Activated gamma-delta T cell treated with Interleukin-2 at 50 U/mL for 16 hours (primary cell): ENCODE measurements at regions not wholly inside any gene's neighbourhood (a gene's known extent, or its start where the extent isn't known, plus 50 kb on each side); places are given as distances from the start of the nearest gene placed in this dataset.

Experiments
- DNase-seq: peaks from one replicate; pipeline ENCODE4 v3.0.0-alpha.2; 2020

DNA sequence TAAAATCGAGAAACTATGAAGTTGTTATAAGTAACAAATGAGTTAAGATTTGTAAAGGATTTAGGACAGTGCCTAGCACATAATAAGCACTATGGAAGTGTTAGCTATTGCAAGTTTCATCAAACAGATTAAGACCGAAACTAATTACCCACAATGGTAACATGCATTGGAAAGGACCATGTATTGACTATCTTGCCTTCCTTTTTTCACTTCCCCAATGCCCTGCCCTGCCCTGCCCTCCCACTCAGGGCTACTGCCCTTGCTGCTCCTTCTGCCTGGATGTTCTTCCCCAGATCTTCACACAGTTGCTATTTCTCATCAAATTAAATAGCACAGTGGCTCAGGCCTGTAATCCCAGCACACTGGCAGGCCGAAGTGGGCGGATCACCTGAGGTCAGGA lies 202.1 kb upstream of the PSMD7 start:
- no peak for DNase-seq

DNA sequence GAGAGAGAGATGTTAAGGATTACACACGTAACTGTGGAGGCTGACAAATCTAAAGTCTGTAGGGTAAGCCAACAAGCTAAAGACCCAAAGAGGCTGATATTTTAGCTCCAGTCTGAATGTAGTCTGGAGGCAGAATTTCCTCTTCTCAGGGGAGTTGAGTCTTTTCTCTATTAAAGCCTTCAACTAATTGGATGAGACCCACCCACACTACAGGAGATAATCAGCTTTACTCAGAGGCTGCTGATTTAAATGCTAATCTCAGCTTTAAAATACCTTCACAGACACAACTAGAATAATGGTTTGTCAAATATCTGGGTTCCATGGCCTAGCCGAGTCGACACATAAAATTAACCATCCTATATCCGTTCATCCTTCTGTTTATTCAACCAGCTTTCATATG lies 204.3 kb upstream of the PSMD7 start:
- DNase-seq = no peak

DNA sequence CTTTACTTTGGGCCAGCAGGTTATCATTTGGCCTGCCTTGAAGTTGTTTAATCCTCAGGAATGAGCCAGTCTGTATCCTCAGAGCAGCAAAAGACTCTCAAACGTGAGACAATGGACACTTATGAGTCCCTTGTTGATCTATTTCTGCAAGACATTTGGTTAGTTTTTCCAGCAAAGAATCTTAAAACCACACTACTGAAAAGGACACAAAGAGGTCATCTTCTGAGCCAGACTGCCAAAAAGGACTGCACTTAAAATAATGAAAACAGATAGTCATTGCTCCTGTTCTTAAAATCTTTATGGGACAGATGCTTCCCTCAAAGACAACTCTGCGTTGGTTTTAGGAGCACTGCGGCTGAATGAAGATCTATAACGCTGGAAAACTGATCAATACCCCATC lies 205.7 kb upstream of the PSMD7 start:
- DNase-seq = no peak

DNA sequence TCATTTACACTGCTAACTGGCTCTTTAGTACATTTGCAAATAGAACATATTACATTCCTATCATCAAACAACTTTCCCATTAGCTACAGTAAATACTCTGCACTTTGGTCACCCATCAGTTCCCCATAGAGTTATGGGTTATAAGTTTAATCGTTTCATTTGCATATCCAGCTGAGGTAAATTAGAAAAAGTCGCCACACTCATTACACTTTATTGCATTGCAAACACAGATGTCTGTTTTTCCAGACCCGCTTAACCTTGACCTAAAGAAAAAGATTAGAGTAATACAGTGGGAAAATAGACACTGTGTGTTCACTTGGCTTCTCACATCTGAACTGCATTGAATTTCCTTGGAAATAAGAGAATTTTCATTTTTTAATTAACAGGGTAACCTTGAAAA lies 213.1 kb upstream of the PSMD7 start:
- no peak for DNase-seq

DNA sequence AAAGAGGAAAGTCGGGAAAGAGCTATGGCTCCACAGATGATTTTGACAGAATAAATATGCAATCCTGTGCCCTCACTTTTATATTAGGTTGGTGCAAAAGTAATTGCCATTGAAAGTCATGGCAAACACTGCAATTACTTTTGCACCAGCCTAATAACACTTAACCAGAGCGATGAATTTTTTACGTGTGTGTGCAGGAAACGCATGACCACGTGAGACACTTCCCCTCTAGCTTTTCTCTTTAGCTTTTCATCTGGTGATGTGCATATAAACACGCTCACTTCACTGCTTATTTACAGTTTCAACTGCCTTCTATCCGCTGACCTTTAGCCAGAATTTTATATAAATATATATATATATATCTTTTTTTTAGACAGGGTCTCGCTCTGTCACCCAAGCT lies 216.3 kb upstream of the PSMD7 start:
- DNase-seq = no peak

DNA sequence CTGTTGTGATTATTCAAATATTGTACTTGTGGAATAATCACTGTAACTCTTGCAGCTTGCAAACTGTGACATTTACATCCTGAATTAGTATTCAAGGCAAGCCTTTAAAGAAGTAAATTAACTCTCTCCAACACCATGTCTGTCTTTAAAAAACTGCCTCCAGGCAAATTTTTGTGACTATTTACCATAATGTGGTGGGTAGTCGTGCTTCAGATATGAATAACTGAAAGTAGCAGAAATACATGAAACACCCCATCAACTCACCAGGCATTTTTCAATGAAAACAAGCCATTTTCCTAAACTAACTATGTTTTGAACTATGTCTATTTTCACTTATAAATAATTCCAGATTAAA lies 217.4 kb upstream of the PSMD7 start:
- no peak for DNase-seq

DNA sequence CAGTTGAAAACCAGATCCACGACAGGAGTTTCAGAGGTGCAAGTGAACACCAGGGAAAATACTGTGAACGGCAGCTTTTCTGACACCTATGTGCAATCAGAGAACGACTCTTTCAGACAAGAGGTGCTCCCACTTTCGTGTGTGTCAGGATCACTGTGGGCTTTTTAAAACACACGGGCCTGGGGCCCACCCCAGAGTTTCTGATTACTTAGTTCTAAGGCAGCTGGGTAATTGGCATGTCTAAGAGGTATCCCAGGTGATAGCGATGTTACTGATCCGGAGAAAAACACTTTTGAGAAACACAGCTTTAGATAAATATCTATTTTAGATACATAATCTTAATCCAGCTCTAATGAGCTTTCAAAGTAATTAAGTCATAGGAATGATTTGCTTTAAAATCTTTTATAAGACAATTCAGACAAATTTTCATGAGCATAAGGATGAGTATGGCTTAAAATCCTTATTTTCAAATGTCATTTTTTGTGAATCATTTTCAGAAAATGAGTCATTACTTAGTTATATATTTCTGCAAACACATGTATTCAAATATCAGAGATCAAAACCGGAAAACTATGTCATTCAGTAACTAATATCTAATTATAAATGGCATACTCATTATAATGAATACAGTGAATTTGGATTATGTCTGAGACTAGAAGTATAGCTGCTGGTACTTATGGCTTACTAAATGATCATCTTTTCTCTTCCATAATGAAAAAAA lies 217.9 kb upstream of the PSMD7 start:
- DNase-seq = no peak

DNA sequence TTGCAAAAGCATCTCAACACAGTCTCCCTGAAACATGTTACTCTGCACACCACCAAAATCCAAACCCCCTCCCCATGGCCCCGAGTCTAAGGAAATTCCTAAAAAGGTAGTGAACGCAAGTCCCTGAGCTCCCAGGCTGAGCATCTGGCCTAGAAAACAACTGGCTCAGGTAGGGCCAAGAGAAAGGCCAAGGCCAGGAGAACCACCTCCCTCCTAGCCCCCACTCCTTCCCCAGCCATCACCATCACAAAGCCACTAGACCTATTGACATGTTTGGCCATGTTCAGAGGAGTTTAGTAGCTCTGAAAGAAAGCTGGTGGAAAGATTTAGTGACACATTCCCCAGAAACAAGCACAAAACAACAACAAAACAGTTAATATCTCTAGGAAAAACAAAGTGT lies 220.0 kb upstream of the PSMD7 start:
- no peak for DNase-seq

DNA sequence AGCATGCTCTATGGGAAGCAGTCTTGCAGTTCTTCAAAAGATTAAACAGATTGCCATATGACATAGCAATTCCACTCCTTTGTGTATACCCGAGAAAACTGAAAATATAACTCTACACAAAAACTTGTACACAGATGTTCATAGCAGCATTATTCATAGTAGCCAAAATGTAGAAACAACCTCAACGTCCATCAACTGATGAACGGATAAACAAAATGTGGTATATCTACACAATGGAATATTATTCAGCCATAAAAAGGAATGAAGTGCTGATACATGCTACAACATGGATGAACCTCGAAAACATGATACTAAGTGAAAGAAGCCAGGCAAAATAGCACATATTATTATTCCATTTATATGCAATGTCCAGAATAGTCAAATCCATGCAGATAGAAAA lies 221.2 kb upstream of the PSMD7 start:
- DNase-seq = no peak

DNA sequence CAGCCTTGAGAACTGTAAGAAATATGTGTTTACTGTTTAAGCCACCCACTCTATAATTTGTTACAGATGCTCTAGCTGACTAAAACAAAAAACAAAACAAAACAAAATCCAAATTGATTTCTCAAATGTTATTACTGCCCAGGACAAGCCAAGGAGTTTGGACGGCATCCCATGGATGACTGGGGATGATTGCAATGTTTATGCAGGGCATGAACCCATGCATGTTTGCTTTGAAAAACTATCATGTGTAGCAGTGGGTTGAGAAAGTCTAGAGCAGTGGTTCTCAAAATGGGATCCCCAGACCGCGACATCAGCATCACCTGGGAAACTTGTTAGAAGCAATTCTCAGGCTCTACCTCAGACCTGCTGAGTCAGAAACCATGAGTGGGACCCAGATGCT lies 223.2 kb upstream of the PSMD7 start:
- no peak for DNase-seq

DNA sequence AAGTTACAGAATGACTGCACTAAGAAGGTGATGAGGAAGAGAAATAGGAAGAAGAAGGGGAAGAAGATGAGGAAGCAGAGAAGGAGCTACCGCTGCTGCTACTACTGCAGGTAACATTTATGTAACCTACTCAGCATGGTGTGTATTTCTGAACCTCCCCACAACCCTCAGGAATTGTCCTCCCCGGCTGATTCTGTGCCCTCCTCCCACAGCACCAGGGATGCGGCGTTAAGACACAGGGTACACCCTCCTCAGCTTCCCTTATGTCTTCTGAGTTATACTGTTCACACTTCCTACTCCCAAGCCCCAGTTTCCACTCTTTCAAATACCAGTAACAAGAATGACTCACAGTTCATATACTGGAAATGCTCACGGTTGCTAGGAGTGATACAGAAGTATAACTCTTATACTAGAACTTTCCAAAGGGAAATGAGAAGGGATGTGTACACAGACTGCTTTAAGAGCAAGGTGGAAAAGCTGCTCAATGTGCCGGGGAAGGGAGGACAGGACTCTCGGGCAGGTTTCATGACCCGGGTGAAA lies 224.5 kb upstream of the PSMD7 start:
- no peak for DNase-seq

DNA sequence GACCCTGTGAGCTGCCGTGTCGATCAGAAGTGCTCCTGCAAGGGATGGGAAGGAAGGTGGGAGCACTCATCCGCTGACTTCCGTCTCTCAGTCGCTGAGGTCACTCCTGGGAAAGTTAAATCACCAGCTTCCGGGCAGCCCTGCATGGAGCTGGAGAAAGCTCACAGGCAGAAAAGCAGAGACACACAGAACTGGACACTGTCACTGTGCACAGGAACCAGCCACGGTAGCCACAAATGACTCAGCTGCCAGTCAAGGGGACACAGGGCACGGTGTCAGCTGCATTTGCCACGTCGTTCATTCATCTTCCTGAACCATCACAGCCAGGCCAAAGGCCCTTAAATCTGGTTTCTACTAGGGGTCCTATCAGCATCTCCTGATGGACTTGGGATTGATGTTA lies 226.4 kb upstream of the PSMD7 start:
- DNase-seq = no peak

DNA sequence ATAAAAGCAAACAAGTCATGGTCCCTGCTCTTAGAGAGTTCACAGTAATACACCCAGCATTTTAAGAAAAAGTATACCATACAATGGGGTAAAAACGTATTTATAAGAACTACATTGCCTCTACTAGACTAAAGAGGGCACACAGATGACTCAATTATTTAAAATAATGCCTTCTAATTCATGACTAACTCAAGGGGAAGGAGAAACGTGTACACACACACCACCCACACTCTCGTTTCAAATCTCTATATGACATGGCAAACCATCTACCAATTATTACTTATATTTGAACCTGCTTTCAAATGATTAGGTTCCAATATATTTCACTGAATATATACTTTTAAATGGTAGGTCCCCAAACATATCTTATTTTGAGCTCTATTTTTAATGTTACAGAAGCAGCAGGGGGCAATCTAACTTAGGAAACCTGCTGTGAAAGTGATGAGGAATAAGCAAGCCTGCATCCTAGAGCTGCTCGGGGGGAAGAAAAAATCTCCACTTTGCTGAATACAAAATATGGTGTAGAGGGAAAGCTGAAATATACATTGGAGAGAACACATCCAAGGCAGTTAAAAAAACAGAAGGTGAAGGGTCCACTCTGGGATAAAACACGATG lies 232.4 kb upstream of the PSMD7 start:
- no peak for DNase-seq

DNA sequence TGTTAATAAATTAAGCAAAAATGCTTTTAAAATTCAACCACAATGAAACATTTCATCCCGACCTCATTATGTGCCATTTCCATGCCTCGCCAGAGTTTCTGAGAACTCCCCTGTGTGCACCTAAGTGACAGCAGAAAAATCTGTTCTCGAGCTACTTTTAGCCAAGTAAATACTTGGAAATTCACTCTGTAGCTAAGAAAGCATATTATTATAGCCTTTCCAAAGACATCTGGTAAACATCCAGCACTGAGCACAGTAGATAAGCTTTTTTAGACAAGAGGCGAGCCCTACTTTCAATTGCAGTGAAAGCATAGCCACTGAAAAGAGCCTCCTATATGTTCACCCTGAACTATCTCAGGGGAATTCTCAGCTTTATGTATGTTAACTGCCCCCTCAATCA lies 242.8 kb upstream of the PSMD7 start:
- DNase-seq = no peak

DNA sequence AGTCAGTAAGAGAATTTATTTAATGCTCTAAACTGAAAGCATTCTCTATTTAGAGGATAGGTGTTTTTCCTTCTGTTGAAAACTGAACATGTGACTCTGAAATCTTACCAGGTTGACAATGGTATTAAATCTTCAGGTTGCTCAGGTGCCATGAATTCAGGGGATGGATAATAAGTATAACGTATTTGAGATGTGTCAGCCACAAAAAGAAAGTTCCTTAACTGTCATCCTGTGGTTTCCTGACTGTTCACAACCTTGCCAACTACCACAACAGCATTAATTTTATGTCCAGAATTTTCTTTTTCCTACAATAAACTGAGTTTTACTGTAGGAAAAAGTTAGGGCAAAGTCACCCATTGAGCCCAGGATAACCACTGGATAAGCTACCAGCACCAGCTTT lies 243.3 kb upstream of the PSMD7 start:
- no peak for DNase-seq

DNA sequence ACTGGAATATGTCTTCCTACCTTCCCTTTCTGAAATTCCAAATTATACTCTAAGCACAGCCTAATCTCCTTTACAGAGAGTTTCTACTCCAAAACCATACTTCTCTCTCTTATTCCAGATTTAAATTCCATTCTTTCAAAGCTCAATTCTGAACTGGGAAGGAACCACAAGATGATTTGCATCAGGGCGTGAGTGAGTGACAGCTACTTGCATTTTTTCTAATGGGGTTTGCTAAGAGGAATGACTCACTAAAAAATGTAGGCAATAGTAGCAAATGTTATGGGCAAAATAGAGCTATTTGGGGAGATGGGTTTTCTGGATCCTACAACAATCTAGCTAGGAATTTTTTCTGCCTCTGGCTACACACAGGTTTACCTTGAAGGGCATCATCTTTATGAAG lies 244.6 kb upstream of the PSMD7 start:
- no peak for DNase-seq

DNA sequence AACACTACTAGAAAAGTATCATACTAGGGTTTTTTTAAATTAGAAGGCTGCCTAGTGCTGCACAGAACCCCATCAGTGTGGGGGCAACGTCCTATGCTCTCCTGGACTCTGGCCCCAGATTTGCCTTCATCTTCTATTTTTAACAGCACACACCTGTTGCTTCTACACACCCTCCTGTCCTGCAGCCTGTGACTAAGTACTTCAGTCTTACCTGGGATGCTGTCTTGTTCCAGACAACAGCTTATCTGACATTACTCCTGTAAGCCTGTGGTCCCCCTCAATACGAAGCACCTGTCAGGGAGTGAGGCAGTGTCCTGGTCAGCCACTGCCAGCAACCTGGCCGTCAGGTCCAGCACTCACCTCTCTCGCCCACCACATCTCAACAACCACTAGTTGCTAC lies 247.6 kb upstream of the PSMD7 start:
- DNase-seq = no peak

DNA sequence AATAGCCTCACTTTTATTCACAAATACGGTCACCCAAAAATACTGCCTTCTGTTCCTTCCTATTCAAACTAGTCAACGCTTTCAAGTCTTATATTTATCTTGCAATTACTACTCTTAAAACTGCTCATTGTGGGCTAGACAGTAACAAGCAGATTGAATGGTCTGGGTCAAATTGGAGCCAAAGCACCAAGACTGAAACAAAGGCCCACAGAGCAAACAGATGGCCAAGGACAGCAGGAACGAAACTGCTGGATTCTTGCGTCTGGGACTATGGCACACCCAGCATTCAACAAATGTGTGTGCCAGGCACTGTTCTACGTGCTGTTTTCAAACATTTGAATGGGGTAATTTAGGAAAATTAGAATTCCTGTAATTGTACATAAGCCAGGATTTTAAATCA lies 250.1 kb upstream of the PSMD7 start:
- DNase-seq = no peak

DNA sequence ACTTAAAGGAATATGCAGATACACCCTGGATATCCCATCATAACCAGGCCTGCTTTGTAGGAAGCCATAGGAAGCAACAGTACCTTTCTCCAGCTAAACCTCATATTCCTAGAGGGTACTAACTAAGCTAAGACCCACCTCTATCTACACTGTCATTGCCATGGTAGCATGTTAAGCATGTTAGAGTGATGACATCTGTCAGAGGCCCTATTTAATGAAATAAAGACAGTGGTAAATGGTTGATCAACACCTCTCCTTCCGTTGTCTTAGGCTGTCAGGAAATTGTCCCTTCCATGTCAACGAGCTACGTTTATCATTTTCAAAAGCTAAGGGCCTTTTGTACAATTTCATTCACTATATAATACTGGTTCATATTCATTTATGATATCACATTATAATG lies 251.1 kb upstream of the PSMD7 start:
- DNase-seq = no peak

DNA sequence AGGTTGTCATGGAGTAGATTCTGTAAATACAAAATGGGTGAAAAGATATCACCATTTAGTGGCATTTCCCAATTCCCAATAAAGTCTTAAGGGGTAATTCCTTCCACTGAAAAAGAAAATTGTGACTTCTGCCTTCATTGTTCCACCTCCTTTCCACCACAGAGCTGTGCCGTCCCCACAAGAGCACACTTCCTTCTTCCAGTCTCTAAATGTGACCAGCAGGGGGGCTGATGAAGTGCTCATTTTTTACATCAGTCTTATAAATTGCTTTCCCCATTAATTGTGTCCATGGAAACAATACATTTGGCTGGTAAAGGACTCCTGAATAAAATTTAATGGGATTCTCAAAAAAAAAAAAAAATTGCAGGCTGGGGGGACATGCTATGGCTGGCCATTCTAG lies 260.8 kb upstream of the PSMD7 start:
- DNase-seq = no peak

DNA sequence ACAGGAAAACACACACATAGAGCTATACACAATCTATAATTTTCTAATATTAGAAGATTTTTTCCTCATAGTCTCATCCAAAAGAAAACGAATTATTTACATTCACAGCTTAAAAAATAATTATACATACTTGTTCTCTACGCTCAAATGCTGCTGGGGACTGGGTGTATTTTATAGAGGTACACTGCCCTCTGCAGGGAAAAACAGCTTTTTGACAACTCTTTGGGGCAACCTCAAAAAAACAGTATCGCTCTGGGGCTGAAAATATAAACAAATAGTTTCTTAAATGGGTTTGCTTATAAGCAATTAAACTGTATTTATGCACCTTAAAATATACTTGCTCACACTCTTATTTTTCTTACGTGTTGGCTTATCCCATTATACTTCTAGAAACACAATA lies 261.8 kb upstream of the PSMD7 start:
- no peak for DNase-seq

DNA sequence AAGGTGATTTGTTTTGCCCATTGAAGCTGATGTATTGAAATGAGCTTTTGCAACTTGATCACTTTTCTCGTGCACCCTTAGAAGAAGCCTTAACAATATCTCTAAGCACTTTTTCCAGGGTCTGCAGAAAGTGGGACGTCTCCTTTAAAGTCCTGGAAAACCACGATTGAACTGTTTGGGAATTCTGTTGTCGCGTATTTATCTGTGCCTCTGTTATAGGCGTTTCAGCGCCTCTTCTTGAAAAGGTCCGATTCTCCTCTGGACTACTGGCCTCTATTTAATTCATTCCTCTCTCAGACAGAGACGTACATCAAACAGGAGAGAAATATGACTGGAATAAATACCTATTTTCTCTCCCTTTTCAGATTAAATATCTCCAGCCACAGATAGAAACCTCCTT lies 262.4 kb upstream of the PSMD7 start:
- DNase-seq = no peak

DNA sequence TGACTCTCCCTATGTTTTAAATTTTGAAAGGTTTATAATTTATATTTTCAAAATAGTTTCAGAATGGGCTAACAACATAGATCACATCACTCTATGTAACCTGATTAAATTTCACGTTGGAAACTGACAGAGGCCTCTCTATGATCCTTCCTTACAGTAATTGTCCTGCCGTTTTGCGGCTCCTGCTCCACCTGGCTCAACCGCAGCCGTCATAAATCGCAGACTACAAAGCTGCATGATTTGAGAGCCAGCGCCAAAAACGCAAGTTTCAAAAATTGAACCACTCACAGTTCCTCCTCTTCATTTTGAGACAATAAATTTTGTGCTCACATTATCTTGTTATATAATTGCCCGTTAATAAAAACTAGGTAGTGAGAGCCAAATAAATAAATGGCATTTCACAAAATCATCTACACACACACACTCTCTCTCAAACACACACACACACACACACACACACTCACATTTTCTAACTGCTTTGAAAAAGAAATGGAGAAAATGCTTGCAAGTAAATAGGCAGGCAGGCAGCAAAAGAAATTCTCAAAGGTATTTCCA lies 263.1 kb upstream of the PSMD7 start:
- no peak for DNase-seq

DNA sequence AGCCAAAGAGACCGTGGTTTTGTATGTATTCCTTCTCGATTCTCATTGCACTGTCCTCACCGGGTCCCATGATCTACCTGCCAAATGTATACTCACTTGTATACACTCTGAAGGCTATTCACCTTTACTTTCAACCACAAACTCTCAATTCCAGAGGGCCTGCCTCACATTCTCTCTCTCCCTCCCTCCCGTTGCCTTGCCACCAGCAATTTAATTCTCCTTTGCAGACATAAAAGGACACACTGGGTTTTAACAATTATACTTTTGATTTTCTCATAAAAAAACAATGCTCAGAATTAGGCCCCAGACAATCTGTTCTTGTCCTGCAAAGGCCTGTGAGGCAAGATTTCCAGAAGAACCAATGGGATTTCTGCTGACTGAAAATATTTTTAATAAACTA lies 265.1 kb upstream of the PSMD7 start:
- DNase-seq = no peak
